AG04450 (cell line): ENCODE measurements at regions not wholly inside any gene's neighbourhood (a gene's known extent, or its start where the extent isn't known, plus 50 kb on each side); places are given as distances from the start of the nearest gene placed in this dataset.
"Not testable (repeated sequence)": the region's sequence is repeated elsewhere in the genome, so short reads cannot be mapped to it uniquely, and the experiment has no call there.

Experiments
- CTCF ChIA-PET: fragments of 300-600, 350-600 bp; formaldehyde crosslinking; extraction: SDS; loops from one replicate; lab custom pipeline; 2022; ENCODE audit warnings: antibody characterized with exemption, inconsistent platforms; lab: Charles Lee
- POLR2A ChIA-PET: fragments of 350-600 bp; formaldehyde crosslinking; extraction: SDS; loops from one replicate; lab custom pipeline; 2021; ENCODE audit warnings: antibody characterized with exemption, inconsistent platforms; lab: Yijun Ruan, JAX
- DNase-seq: peaks from one replicate; pipeline ENCODE4 v3.0.0-alpha.2; 2011; ENCODE audit warnings: low read depth, low spot score
- H3K27ac ChIP-seq: one replicate; pipeline ENCODE4 v1.5.1; 2012; ENCODE audit warnings: low read depth, low read length, control low read depth
- H3K27me3 ChIP-seq: one replicate; pipeline ENCODE4 v1.6.0; 2012; ENCODE audit warnings: low read length; ENCODE audit not compliant: control insufficient read depth, insufficient read depth
- H3K4me3 ChIP-seq: 2 replicates; pipeline ENCODE4 v1.5.1; 2011; ENCODE audit warnings: mild to moderate bottlenecking, low read depth, low read length, control low read depth
- H3K9me3 ChIP-seq: 2 replicates; pipeline ENCODE4 v1.5.1; 2012; ENCODE audit warnings: low read length; ENCODE audit not compliant: control insufficient read depth, insufficient read depth
- CTCF ChIP-seq: IDR thresholded peaks from 2 replicates; pipeline ENCODE4 v1.5.1; 2011; ENCODE audit warnings: low read depth, low read length, control low read depth, inconsistent platforms

- no peak for TF ChIP-seq CTCF
- ChIA-PET POLR2A (no interaction called here), CTCF (no interaction called here)
- H3K9me3 ChIP-seq, result no peaks in the 10 kb centered on the region
- H3K4me3 ChIP-seq, result no peak overlapping the region
- no peak for DNase-seq
- no peak overlapping the region for H3K27ac ChIP-seq
- no peaks in the 10 kb centered on the region for H3K27me3 ChIP-seq
These were observed 387.9 kb downstream of the MAT2B start for GRCh38 chr5:163893281-163893680.

GRCh38 chr5:163894645-163895044, 389.2 kb downstream of the MAT2B start:
- no peaks in the 10 kb centered on the region for H3K9me3 ChIP-seq
- ChIA-PET POLR2A (no interaction called here), CTCF (no interaction called here)
- peak; percentile 48 for DNase-seq
- H3K27ac ChIP-seq, result no peak overlapping the region
- no peak for TF ChIP-seq CTCF
- no peaks in the 10 kb centered on the region for H3K27me3 ChIP-seq
- H3K4me3 ChIP-seq, result no peak overlapping the region

DNA sequence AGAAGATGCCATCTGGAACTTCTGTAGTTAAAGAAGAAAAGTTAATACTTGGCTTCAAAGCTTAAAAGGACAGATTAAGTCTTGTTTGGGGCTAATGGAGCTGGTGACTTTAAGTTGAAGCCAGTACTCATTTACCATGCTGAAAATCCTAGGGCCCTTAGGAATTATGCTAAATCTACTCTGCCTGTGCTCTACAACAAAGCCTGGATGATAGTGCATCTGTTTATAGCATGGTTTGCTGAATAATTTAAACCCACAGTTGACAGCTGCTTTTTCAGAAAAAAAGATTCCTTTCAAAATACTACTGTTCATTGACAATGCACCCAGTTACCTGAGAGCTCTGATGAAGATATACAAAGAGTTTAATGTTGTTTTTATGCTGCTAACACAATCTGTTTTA, 393.5 kb downstream of the MAT2B start:
- Histone ChIP-seq H3K27me3 (no peaks in the 10 kb centered on the region), H3K27ac (no peak overlapping the region), H3K9me3 (no peaks in the 10 kb centered on the region), H3K4me3 (no peak overlapping the region)
- ChIA-PET CTCF (no interaction called here), POLR2A (no interaction called here)
- no peak for TF ChIP-seq CTCF
- no peak for DNase-seq

- POLR2A ChIA-PET, DNase-seq, H3K4me3 ChIP-seq, H3K27me3 ChIP-seq, H3K9me3 ChIP-seq, CTCF ChIA-PET, H3K27ac ChIP-seq: not testable (repeated sequence)
These were observed 402.4 kb downstream of the MAT2B start for GRCh38 chr5:163907783-163908182.

- POLR2A ChIA-PET, result no interaction called here
- CTCF ChIA-PET, result no interaction called here
- Histone ChIP-seq H3K9me3 (no peaks in the 10 kb centered on the region), H3K27me3 (no peaks in the 10 kb centered on the region), H3K27ac (no peak overlapping the region), H3K4me3 (no peak overlapping the region)
- no peak for TF ChIP-seq CTCF
- no peak for DNase-seq
These were observed 402.8 kb downstream of the MAT2B start for GRCh38 chr5:163908253-163908652.

- ChIA-PET POLR2A (no interaction called here), CTCF (no interaction called here)
- DNase-seq, result no peak
- no peak overlapping the region for H3K4me3 ChIP-seq
- H3K27ac ChIP-seq, result no peak overlapping the region
- no peaks in the 10 kb centered on the region for H3K9me3 ChIP-seq
- no peaks in the 10 kb centered on the region for H3K27me3 ChIP-seq
- TF ChIP-seq CTCF, result no peak
These were observed 404.8 kb downstream of the MAT2B start for GRCh38 chr5:163910226-163910625.
